ENCODE measurements at regions not wholly inside any gene's neighbourhood (a gene's known extent, or its start where the extent isn't known, plus 50 kb on each side); places are given as distances from the start of the nearest gene placed in this dataset.

GRCh38 chr1:239174880-239175279 lies 211.5 kb upstream of the CHRM3 start:
- TF ChIP-seq CTCF (IDR thresholded peaks at IDR 0.05; ENCODE audit: borderline replicate concordance, control extremely low read depth, extremely low read depth, insufficient read depth, missing control alignments), result no peak
- in situ Hi-C loops (cut with MboI; ENCODE audit: low sequenced_read_pairs, unreplicated experiment), result no loop called here
- DNase-seq (ENCODE audit: low spot score), result no peak

GRCh38 chr1:239170828-239171227 lies 215.5 kb upstream of the CHRM3 start:
- DNase-seq (ENCODE audit: low spot score), result no peak
- in situ Hi-C loops (cut with MboI; ENCODE audit: low sequenced_read_pairs, unreplicated experiment), result no loop called here
- TF ChIP-seq CTCF (IDR thresholded peaks at IDR 0.05; ENCODE audit: borderline replicate concordance, control extremely low read depth, extremely low read depth, insufficient read depth, missing control alignments), result no peak

- in situ Hi-C loops (cut with MboI; ENCODE audit: low sequenced_read_pairs, unreplicated experiment), result no loop called here
- TF ChIP-seq CTCF (IDR thresholded peaks at IDR 0.05; ENCODE audit: borderline replicate concordance, control extremely low read depth, extremely low read depth, insufficient read depth, missing control alignments), result no peak
- no peak for DNase-seq (ENCODE audit: low spot score)
Observed at GRCh38 chr1:239169276-239169675, 217.1 kb upstream of the CHRM3 start.

GRCh38 chr1:239164451-239165180 lies 221.8 kb upstream of the CHRM3 start:
- in situ Hi-C loops (cut with MboI; ENCODE audit: low sequenced_read_pairs, unreplicated experiment), result no loop called here
- no peak for TF ChIP-seq CTCF (IDR thresholded peaks at IDR 0.05; ENCODE audit: borderline replicate concordance, control extremely low read depth, extremely low read depth, insufficient read depth, missing control alignments)
- DNase-seq (ENCODE audit: low spot score), result no peak

- TF ChIP-seq CTCF (IDR thresholded peaks at IDR 0.05; ENCODE audit: borderline replicate concordance, control extremely low read depth, extremely low read depth, insufficient read depth, missing control alignments), result no peak
- no peak for DNase-seq (ENCODE audit: low spot score)
- in situ Hi-C loops (cut with MboI; ENCODE audit: low sequenced_read_pairs, unreplicated experiment), result no loop called here
Observed at GRCh38 chr1:239155466-239156091, 230.8 kb upstream of the CHRM3 start.

- in situ Hi-C loops (cut with MboI; ENCODE audit: low sequenced_read_pairs, unreplicated experiment), result no loop called here
- TF ChIP-seq CTCF (IDR thresholded peaks at IDR 0.05; ENCODE audit: borderline replicate concordance, control extremely low read depth, extremely low read depth, insufficient read depth, missing control alignments), result no peak
- DNase-seq (ENCODE audit: low spot score), result no peak
Observed at GRCh38 chr1:239151937-239152336, 234.4 kb upstream of the CHRM3 start.

Data from GM13976 (cell line).